ENCODE measurements at regions not wholly inside any gene's neighbourhood (a gene's known extent, or its start where the extent isn't known, plus 50 kb on each side); places are given as distances from the start of the nearest gene placed in this dataset.

- Histone ChIP-seq H3K4me3 (no peak overlapping the region), H3K9me3 (no peaks in the 10 kb centered on the region), H3K4me1 (no peaks in the 10 kb centered on the region), H3K27ac (no peak overlapping the region), H3K36me3 (no peaks in the 10 kb centered on the region), H3K27me3 (no peaks in the 10 kb centered on the region)
- DNase-seq (no peak), FAIRE-seq (no peak), ATAC-seq (no peak)
- TF ChIP-seq, protein P1, sequence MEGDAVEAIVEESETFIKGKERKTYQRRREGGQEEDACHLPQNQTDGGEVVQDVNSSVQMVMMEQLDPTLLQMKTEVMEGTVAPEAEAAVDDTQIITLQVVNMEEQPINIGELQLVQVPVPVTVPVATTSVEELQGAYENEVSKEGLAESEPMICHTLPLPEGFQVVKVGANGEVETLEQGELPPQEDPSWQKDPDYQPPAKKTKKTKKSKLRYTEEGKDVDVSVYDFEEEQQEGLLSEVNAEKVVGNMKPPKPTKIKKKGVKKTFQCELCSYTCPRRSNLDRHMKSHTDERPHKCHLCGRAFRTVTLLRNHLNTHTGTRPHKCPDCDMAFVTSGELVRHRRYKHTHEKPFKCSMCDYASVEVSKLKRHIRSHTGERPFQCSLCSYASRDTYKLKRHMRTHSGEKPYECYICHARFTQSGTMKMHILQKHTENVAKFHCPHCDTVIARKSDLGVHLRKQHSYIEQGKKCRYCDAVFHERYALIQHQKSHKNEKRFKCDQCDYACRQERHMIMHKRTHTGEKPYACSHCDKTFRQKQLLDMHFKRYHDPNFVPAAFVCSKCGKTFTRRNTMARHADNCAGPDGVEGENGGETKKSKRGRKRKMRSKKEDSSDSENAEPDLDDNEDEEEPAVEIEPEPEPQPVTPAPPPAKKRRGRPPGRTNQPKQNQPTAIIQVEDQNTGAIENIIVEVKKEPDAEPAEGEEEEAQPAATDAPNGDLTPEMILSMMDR (IDR thresholded peaks at IDR 0.05): no peak
- intact Hi-C loops (cut with DNase I): no loop called here
- WGBS, 2 donors: 73 to 75% methylated on average over 1 of the region's 1 CpG
These were observed 637.2 kb downstream of the DCDC2C start for GRCh38 chr2:4340536-4340935.

DNA sequence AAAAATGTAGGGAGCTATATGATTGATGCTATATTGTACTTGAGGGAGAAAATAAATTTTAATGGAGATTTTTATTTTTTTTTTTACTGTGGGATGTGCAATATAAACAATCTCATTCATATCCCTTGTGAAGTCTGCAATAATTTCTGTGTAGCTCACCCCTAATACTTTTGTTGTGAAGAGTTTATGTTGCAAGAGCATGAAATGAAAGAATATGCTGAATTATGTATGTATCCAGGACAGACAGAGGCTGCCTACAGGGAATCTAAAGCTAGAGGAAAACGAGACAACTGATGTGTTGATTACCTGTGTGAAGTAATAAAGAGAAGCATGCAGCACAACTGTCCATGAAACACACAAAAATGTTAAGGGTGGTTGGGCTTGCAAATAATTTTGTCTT, 643.3 kb downstream of the DCDC2C start:
- WGBS, 2 donors: 7 to 31% methylated on average over 1 of the region's 1 CpG
- Histone ChIP-seq H3K27ac (no peak overlapping the region), H3K36me3 (no peaks in the 10 kb centered on the region), H3K27me3 (peaks cover 0 to 9% (median 0%) of the 10 kb centered on the region in 4 donors), H3K9me3 (no peaks in the 10 kb centered on the region), H3K4me3 (no peak overlapping the region), H3K4me1 (no peaks in the 10 kb centered on the region)
- intact Hi-C loops (cut with DNase I): no loop called here
- TF ChIP-seq, protein P1 (IDR thresholded peaks at IDR 0.05): no peak
- no peak for DNase-seq
- no peak for FAIRE-seq
- ATAC-seq: no peak

- Histone ChIP-seq H3K4me1 (peaks cover 0 to 3% (median 0%) of the 10 kb centered on the region in 3 donors), H3K36me3 (no peaks in the 10 kb centered on the region), H3K9me3 (no peaks in the 10 kb centered on the region), H3K4me3 (no peak overlapping the region), H3K27ac (no peak overlapping the region), H3K27me3 (no peaks in the 10 kb centered on the region)
- intact Hi-C loops (cut with DNase I): no loop called here
- 78 to 89% methylated on average over 4 of the region's 4 CpGs for WGBS, 2 donors
- DNase-seq: no peak
- ATAC-seq: no peak
- FAIRE-seq: no peak
- TF ChIP-seq, protein P1 (IDR thresholded peaks at IDR 0.05): no peak
These were observed 650.3 kb downstream of the DCDC2C start for GRCh38 chr2:4353668-4354067.

DNA sequence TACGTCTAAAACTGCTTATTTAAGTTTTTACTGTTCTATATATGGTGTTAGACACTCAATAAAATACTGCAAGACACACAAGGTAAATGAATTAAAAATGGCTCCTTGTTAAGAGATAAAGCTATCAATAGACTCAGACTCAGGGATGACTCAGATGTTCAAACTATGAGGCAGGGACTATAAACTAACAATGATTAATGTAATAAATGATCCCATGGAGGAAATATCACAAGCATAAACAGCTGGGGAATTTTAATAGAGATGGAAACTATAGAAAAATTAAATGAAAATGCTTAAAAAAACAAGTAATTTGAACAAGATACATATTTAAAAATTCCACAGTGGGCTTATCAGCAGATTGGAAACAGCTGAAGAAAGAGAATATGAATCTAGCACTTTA, 650.8 kb downstream of the DCDC2C start:
- WGBS, 2 donors: 57 to 76% methylated on average over 1 of the region's 1 CpG
- no peak for FAIRE-seq
- no peak for ATAC-seq

DNA sequence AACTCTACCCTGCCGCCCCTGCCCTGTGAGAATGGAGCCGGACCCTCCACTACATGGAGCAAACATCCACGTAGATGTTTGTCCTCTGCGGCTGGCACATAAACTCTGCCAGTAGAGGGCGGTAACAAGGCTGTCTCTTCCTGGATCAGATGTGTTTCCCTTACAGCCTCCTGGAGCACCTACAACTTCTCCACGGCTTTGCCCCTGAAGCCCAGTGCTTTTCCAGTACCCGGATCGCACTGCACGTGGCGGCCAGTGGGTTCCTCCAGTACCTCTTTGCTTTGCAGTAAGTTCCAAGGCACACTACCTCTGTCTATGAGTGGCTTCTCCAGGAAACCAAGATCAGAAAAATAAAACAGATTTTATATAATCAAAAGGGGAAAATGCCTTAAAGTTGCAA, 651.3 kb downstream of the DCDC2C start:
- peak in 3 of 4 donors; percentile 35 to 65 (median 64) for ATAC-seq
- WGBS, 2 donors: 47 to 50% methylated on average over 10 of the region's 10 CpGs
- FAIRE-seq: no peak

More for the DNA sequence above, 650.8 kb downstream of the DCDC2C start:
- no peak overlapping the region for H3K27ac ChIP-seq
- DNase-seq: no peak
- H3K9me3 ChIP-seq: no peaks in the 10 kb centered on the region
- H3K36me3 ChIP-seq: no peaks in the 10 kb centered on the region
- peaks cover 0 to 3% (median 0%) of the 10 kb centered on the region in 3 donors for H3K4me1 ChIP-seq
- H3K4me3 ChIP-seq: no peak overlapping the region
- H3K27me3 ChIP-seq: no peaks in the 10 kb centered on the region
- TF ChIP-seq, protein P1 (IDR thresholded peaks at IDR 0.05): no peak
- intact Hi-C loops (cut with DNase I): no loop called here

More for the DNA sequence above, 651.3 kb downstream of the DCDC2C start:
- no peaks in the 10 kb centered on the region for H3K9me3 ChIP-seq
- no peak overlapping the region for H3K27ac ChIP-seq
- H3K36me3 ChIP-seq: no peaks in the 10 kb centered on the region
- intact Hi-C loops (cut with DNase I): no loop called here
- TF ChIP-seq, protein P1 (IDR thresholded peaks at IDR 0.05): peak; percentile 18 to 37 (median 20)
- H3K27me3 ChIP-seq: no peaks in the 10 kb centered on the region
- peaks cover 0 to 3% (median 0%) of the 10 kb centered on the region in 3 donors for H3K4me1 ChIP-seq
- DNase-seq: peak in 4 of 6 donors; percentile 14 to 57 (median 32)
- H3K4me3 ChIP-seq: no peak overlapping the region

Data from pancreas (tissue), 10 donors.